Fibroblast of peridontal ligament (primary cell): ENCODE measurements at regions not wholly inside any gene's neighbourhood (a gene's known extent, or its start where the extent isn't known, plus 50 kb on each side); places are given as distances from the start of the nearest gene placed in this dataset.

Source experiments
- DNase-seq: peaks from one replicate; pipeline ENCODE4 v3.0.0-alpha.2; 2010; ENCODE audit errors: extremely low read depth

- DNase-seq = no peak
These were observed 108.7 kb upstream of the FERMT1 start for GRCh38 chr20:6231556-6231955.

- no peak for DNase-seq
These were observed 105.5 kb upstream of the FERMT1 start for GRCh38 chr20:6228302-6228843.

- no peak for DNase-seq
These were observed 90.5 kb upstream of the FERMT1 start for GRCh38 chr20:6213311-6213710.

GRCh38 chr20:6212903-6213302 is 90.1 kb upstream of the FERMT1 start:
- DNase-seq = no peak

- DNase-seq = no peak
These were observed 86.3 kb upstream of the FERMT1 start for GRCh38 chr20:6209093-6209492.

GRCh38 chr20:6200092-6200491 is 77.3 kb upstream of the FERMT1 start:
- DNase-seq = no peak

GRCh38 chr20:6185268-6185667 is 62.4 kb upstream of the FERMT1 start:
- no peak for DNase-seq

GRCh38 chr20:6184086-6184485 is 61.3 kb upstream of the FERMT1 start:
- no peak for DNase-seq

- no peak for DNase-seq
These were observed 57.7 kb upstream of the FERMT1 start for GRCh38 chr20:6180531-6180930.

GRCh38 chr20:6178537-6178936 is 55.7 kb upstream of the FERMT1 start:
- DNase-seq = peak; percentile 61

GRCh38 chr20:6173481-6173880 is 50.7 kb upstream of the FERMT1 start:
- DNase-seq = no peak
